ENCODE measurements at regions not wholly inside any gene's neighbourhood (a gene's known extent, or its start where the extent isn't known, plus 50 kb on each side); places are given as distances from the start of the nearest gene placed in this dataset.

GRCh38 chr18:61148322-61148721 is 184.9 kb upstream of the CDH20 start:
- no peak for DNase-seq (ENCODE audit: low spot score)
- TF ChIP-seq CTCF (IDR thresholded peaks at IDR 0.05; ENCODE audit: extremely low read depth, missing control alignments): no peak

- no peak for TF ChIP-seq CTCF (IDR thresholded peaks at IDR 0.05; ENCODE audit: extremely low read depth, missing control alignments)
- DNase-seq (ENCODE audit: low spot score): no peak
Measured at GRCh38 chr18:61149786-61150185, 183.4 kb upstream of the CDH20 start.

- DNase-seq (ENCODE audit: low spot score): no peak
- TF ChIP-seq CTCF (IDR thresholded peaks at IDR 0.05; ENCODE audit: extremely low read depth, missing control alignments): no peak
Measured at GRCh38 chr18:61153571-61153970, 179.7 kb upstream of the CDH20 start.

GRCh38 chr18:61154866-61155265 is 178.4 kb upstream of the CDH20 start:
- no peak for DNase-seq (ENCODE audit: low spot score)
- TF ChIP-seq CTCF (IDR thresholded peaks at IDR 0.05; ENCODE audit: extremely low read depth, missing control alignments): no peak

GRCh38 chr18:61155586-61155985 is 177.6 kb upstream of the CDH20 start:
- DNase-seq (ENCODE audit: low spot score): no peak
- no peak for TF ChIP-seq CTCF (IDR thresholded peaks at IDR 0.05; ENCODE audit: extremely low read depth, missing control alignments)

GRCh38 chr18:61157451-61157850 is 175.8 kb upstream of the CDH20 start:
- no peak for TF ChIP-seq CTCF (IDR thresholded peaks at IDR 0.05; ENCODE audit: extremely low read depth, missing control alignments)
- no peak for DNase-seq (ENCODE audit: low spot score)

- TF ChIP-seq CTCF (IDR thresholded peaks at IDR 0.05; ENCODE audit: extremely low read depth, missing control alignments): no peak
- no peak for DNase-seq (ENCODE audit: low spot score)
Measured at GRCh38 chr18:61159246-61159645, 174.0 kb upstream of the CDH20 start.

Measured in GM20000 (cell line).